Activated naive CD8-positive, alpha-beta T cell (primary cell): ENCODE measurements at regions not wholly inside any gene's neighbourhood (a gene's known extent, or its start where the extent isn't known, plus 50 kb on each side); places are given as distances from the start of the nearest gene placed in this dataset.
"Not testable (repeated sequence)": the region's sequence is repeated elsewhere in the genome, so short reads cannot be mapped to it uniquely, and the experiment has no call there.

Experiments used
- H3K27ac Mint-ChIP-seq: one replicate; pipeline ENCODE4 v1.8.0; 2021; ENCODE audit warnings: mixed read lengths
- H3K27me3 Mint-ChIP-seq: one replicate; pipeline ENCODE4 v1.8.0; 2021; ENCODE audit warnings: mixed read lengths
- H3K36me3 Mint-ChIP-seq: one replicate; pipeline ENCODE4 v1.8.0; 2021; ENCODE audit warnings: mixed read lengths
- H3K4me1 Mint-ChIP-seq: one replicate; pipeline ENCODE4 v1.8.0; 2021; ENCODE audit warnings: low read depth, mixed read lengths
- H3K4me3 Mint-ChIP-seq: one replicate; pipeline ENCODE4 v1.8.0; 2021; ENCODE audit warnings: mild to moderate bottlenecking, mixed read lengths
- H3K9me3 Mint-ChIP-seq: one replicate; pipeline ENCODE4 v1.8.0; 2021; ENCODE audit warnings: low read depth, mixed read lengths

- no peaks in the 10 kb centered on the region for H3K4me1 Mint-ChIP-seq
- H3K4me3 Mint-ChIP-seq, result no peak overlapping the region
- no peak overlapping the region for H3K27ac Mint-ChIP-seq
- H3K9me3 Mint-ChIP-seq, result peaks cover 5% of the 10 kb centered on the region
- H3K36me3 Mint-ChIP-seq, result no peaks in the 10 kb centered on the region
- no peaks in the 10 kb centered on the region for H3K27me3 Mint-ChIP-seq
These were observed 143.5 kb upstream of the TBX3 start for GRCh38 chr12:114827461-114827860.

DNA sequence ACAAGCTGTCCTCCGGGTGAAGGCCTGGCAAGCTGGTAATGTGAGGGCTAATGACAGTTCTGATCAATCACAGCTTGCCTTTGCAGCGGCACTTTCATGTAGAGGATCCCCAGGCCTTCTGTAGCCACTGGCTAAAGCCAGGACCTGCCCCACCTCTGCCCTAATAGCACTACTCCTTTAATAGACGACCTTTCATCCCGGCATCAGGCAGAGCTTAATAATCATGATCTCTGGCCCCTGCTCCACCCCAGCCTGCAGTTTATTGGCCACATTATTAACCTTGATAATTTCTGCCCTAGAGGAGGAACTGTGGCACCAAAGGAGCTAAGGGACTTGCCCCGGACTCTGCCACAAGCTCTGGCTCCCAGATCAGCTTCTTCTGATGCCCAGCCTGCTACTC is 142.3 kb upstream of the TBX3 start:
- Mint-ChIP-seq H3K27me3 (no peaks in the 10 kb centered on the region), H3K9me3 (peaks cover 5% of the 10 kb centered on the region), H3K4me1 (no peaks in the 10 kb centered on the region), H3K27ac (no peak overlapping the region), H3K4me3 (no peak overlapping the region), H3K36me3 (no peaks in the 10 kb centered on the region)

GRCh38 chr12:114823724-114824123 is 139.7 kb upstream of the TBX3 start:
- Mint-ChIP-seq H3K27me3 (no peaks in the 10 kb centered on the region), H3K4me1 (no peaks in the 10 kb centered on the region), H3K27ac (no peak overlapping the region), H3K9me3 (peaks cover 5% of the 10 kb centered on the region), H3K36me3 (no peaks in the 10 kb centered on the region), H3K4me3 (no peak overlapping the region)

DNA sequence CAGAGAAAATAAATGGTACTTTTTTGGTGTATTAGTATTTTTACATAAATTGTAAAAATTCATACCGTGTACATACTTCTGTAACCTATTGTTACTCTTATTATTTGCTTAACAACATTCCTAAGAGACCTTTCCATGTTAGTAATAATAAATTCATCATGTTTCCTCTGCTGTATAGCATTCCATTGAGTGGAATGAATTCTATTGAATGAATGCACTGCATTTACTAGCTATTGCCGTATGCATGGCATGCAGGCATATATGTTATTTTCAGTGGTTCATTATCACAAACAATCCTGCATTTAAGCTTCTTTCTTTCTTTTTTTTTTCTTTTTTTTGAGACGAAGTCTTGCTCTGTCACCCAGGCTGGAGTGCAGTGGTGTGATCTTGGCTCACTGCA is 137.6 kb upstream of the TBX3 start:
- H3K36me3 Mint-ChIP-seq, result no peaks in the 10 kb centered on the region
- H3K9me3 Mint-ChIP-seq, result no peaks in the 10 kb centered on the region
- H3K27me3 Mint-ChIP-seq, result no peaks in the 10 kb centered on the region
- no peak overlapping the region for H3K27ac Mint-ChIP-seq
- no peak overlapping the region for H3K4me3 Mint-ChIP-seq
- H3K4me1 Mint-ChIP-seq, result no peaks in the 10 kb centered on the region

- Mint-ChIP-seq H3K4me1 (no peaks in the 10 kb centered on the region), H3K4me3 (no peak overlapping the region), H3K9me3 (no peaks in the 10 kb centered on the region), H3K27me3 (no peaks in the 10 kb centered on the region), H3K36me3 (no peaks in the 10 kb centered on the region), H3K27ac (no peak overlapping the region)
These were observed 136.8 kb upstream of the TBX3 start for GRCh38 chr12:114820796-114821195.

DNA sequence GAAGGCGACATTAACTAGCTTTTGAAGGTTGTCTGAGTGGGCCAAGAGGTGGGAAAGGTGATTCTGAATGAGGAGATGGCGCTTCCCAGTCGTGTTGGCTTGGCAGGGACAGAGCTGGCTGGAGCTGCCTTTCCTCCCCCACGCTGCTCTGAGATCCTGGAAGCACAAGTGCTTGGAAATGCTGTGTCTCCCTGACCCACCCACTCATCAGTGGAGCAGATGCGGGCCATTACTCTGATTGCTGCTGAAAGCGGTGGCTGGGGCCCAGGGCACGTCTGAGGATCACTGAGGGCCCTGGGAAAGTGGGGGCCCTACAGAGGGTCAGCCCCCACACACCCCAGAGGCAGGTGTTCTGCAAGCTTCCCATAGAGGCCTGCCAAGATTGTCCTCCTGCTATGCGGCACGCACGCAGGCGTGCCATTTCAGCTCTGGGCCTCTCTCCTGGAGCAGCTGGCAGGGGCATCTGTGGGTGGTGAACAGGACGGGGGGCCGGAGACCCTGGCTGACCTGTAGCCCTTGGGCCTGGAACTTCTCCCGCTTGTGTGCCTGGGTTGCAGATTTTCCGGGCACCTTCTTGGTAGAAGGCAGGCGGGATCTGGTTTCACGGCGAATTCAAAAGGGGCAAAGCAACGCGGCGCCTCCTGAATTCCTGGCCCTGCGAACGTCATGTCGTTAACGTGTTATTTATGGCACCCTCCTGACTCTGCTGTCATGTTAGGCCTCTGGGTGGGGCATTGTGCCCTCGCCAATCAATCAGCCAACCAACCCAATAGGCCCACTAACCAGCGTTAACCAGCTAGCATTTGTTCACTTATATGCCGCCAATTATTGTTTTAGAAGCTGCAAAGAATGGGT is 133.8 kb upstream of the TBX3 start:
- peaks cover 3% of the 10 kb centered on the region for H3K4me1 Mint-ChIP-seq
- peaks cover 2% of the 10 kb centered on the region for H3K27me3 Mint-ChIP-seq
- no peak overlapping the region for H3K4me3 Mint-ChIP-seq
- H3K27ac Mint-ChIP-seq, result no peak overlapping the region
- H3K36me3 Mint-ChIP-seq, result no peaks in the 10 kb centered on the region
- no peaks in the 10 kb centered on the region for H3K9me3 Mint-ChIP-seq

DNA sequence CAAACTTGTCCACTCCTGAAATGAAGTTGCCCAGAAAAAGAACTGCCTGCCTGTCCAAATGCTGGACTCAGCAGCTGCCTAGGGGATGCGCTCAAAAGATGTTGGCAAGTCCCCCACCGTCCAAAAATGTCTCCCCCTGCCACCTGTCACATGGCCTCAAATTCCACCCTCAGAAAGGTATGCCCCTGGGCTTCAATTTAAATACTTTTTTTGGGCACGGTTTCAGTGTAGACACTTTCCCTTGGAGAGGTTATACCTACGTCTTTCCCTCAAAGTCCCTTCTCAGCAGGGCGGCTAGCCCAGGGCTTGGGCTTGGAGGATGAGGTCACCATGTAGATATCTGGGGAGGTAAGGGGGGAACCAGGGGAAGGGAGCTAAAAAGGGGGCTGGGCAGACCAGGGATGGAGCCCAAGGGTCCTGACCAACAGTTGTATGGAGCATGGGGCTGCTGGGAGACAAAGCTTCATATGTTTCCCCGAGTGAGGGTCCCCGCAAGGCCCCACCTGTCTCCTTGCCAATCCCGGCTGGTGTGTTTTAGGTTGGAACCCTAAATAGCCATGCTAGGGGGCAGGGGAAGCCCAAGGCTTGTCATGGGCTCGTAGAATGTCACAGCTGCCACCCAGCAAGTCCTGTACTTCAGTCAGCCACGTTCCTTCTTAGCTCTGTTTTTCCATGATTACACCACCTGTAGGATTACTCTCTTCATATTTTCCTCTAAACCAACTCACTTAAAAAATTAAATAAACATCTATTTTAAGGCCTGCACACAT is 131.2 kb upstream of the TBX3 start:
- H3K27me3 Mint-ChIP-seq, result peaks cover 3% of the 10 kb centered on the region
- no peak overlapping the region for H3K27ac Mint-ChIP-seq
- H3K9me3 Mint-ChIP-seq, result no peaks in the 10 kb centered on the region
- H3K4me3 Mint-ChIP-seq, result no peak overlapping the region
- no peaks in the 10 kb centered on the region for H3K36me3 Mint-ChIP-seq
- H3K4me1 Mint-ChIP-seq, result peaks cover 3% of the 10 kb centered on the region

GRCh38 chr12:114812858-114813761 is 129.1 kb upstream of the TBX3 start:
- Mint-ChIP-seq H3K27ac (no peak overlapping the region), H3K27me3 (peaks cover 3% of the 10 kb centered on the region), H3K4me1 (peaks cover 3% of the 10 kb centered on the region), H3K36me3 (no peaks in the 10 kb centered on the region), H3K9me3 (no peaks in the 10 kb centered on the region), H3K4me3 (no peak overlapping the region)

DNA sequence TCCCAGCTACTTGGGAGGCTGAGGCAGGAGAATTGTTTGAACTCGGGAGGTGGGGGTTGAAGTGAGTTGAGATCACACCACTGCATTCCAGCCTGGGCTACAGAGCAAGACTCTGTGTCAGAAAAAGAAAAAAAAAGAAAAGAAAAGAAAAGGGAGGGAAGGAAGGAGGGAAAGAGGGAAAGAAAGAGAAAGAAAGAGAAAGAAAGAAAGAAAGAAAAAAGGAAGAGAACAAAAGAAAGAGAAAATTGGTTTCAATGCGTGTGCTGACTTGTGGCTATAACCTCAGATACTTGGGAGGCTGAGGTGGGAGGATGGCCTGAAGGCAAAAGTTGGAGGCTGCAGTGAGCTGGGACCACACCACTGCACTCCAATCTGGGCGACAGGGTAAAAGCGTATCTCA is 128.4 kb upstream of the TBX3 start:
- Mint-ChIP-seq H3K4me1 (peaks cover 3% of the 10 kb centered on the region), H3K27me3 (peaks cover 4% of the 10 kb centered on the region), H3K4me3 (no peak overlapping the region), H3K36me3 (no peaks in the 10 kb centered on the region), H3K9me3 (no peaks in the 10 kb centered on the region), H3K27ac (no peak overlapping the region)

- H3K9me3 Mint-ChIP-seq, result no peaks in the 10 kb centered on the region
- H3K36me3 Mint-ChIP-seq, result no peaks in the 10 kb centered on the region
- no peak overlapping the region for H3K4me3 Mint-ChIP-seq
- peaks cover 7% of the 10 kb centered on the region for H3K27me3 Mint-ChIP-seq
- H3K27ac Mint-ChIP-seq, result no peak overlapping the region
- peaks cover 3% of the 10 kb centered on the region for H3K4me1 Mint-ChIP-seq
These were observed 125.1 kb upstream of the TBX3 start for GRCh38 chr12:114809097-114809496.

- H3K36me3 Mint-ChIP-seq, H3K27me3 Mint-ChIP-seq, H3K27ac Mint-ChIP-seq, H3K4me1 Mint-ChIP-seq, H3K4me3 Mint-ChIP-seq, H3K9me3 Mint-ChIP-seq: not testable (repeated sequence)
These were observed 117.4 kb upstream of the TBX3 start for GRCh38 chr12:114801381-114801780.

GRCh38 chr12:114800566-114800965 is 116.6 kb upstream of the TBX3 start:
- not testable (repeated sequence) for H3K27ac Mint-ChIP-seq, H3K4me1 Mint-ChIP-seq, H3K36me3 Mint-ChIP-seq, H3K27me3 Mint-ChIP-seq, H3K9me3 Mint-ChIP-seq, H3K4me3 Mint-ChIP-seq

DNA sequence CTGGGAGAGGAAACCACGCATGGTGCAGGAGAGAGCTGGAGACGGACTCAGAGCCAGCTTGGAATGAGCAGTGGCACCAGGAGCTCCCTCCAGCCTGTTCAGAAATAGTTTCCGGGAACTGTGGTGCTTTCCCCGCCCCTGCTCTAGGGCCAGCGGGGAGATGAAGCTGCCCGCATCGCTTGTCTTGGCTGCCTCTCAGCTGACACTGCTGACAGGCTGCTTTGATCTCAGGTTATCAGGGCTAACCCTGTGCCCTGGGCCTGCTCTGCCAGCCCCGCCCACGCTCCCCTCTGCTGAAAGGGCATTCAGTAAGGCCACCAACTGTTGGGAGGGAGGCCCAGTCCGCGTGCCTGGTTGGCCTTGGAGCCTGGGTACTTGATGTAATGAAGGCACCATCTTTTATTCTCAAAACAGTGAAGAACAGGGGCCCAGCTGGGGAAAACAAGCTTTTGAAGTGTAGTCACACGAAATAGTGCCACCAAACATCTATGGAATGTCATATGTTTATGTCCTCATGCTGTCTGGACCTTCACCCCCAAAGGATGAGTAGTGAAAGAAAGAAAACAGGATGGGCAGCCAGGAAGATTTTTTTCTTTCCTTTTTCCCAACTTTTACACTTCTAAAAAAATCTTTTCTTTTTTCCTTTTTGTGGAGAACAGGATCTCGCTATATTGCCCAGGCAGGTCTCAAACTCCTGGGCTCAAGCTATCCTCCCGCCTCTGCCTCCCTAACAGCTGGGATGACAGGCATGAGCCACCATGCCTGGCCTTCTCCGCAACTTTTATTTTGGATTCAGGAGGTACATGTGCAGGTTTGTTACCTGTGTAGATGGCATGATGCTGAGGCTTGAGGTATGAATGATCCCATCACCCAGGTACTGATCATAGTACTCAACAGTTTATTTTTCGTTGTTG is 115.9 kb upstream of the TBX3 start:
- Mint-ChIP-seq H3K4me1 (no peaks in the 10 kb centered on the region), H3K36me3 (no peaks in the 10 kb centered on the region), H3K27me3 (peaks cover 2% of the 10 kb centered on the region), H3K9me3 (no peaks in the 10 kb centered on the region), H3K27ac (no peak overlapping the region), H3K4me3 (no peak overlapping the region)

DNA sequence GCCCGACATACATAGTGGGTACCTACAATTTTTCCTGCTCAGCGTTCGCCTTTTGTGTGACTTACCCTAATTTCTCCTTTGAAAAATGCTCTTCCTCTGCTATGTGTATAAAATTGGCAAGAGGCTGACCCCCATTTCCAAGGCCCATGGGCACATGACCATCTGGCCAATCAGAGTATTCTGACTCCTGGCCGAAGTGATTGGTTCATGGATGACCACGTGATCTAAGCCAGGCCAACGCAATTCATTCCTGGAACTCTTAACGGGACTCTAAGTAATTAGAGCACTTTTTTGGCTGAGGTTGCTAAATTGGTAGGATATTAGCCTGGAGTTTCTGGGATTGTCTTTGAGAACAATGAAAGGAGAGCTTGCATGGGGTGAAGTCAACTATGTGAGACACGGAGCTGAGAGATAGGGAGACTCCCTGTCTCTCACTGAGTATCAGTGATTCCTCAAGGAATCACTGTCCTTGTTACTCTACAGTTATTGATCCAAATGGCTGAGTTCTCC is 110.1 kb upstream of the TBX3 start:
- Mint-ChIP-seq H3K4me3 (no peak overlapping the region), H3K27me3 (peaks cover 2% of the 10 kb centered on the region), H3K36me3 (no peaks in the 10 kb centered on the region), H3K9me3 (no peaks in the 10 kb centered on the region), H3K4me1 (no peaks in the 10 kb centered on the region), H3K27ac (no peak overlapping the region)
